A549 (cell line): ENCODE measurements at regions not wholly inside any gene's neighbourhood (a gene's known extent, or its start where the extent isn't known, plus 50 kb on each side); places are given as distances from the start of the nearest gene placed in this dataset.
A peak's percentile ranks its signal among the peaks of the same experiment; 100 is the strongest.

Experiments used
- ATAC-seq, 2 experiments: fragments of 200-7000 bp in 1 of 2; fragments of >200 bp in 1 of 2; cut with Nextera tagmentation in 1 of 2; cut with Tn5 transposase in 1 of 2; 3 replicates each; pipeline versions ENCODE4 v1.8.0 to v1.9.1; 2018 to 2020; ENCODE audit warnings: mild to moderate bottlenecking in 1 of 2, moderate library complexity in 1 of 2
- CTCF ChIA-PET: fragments of 300-600 bp; sonication (Branson Sonifier 250); formaldehyde crosslinking; extraction: SDS; loops from one replicate; lab custom pipeline; 2021; ENCODE audit warnings: antibody characterized with exemption, inconsistent platforms; lab: Yijun Ruan, JAX
- POLR2A ChIA-PET: fragments of 350-600 bp; formaldehyde crosslinking; extraction: SDS; loops from one replicate; lab custom pipeline; 2021; ENCODE audit warnings: antibody characterized with exemption, inconsistent platforms; lab: Yijun Ruan, JAX
- DNase-seq, 2 experiments: peaks; one replicate each; pipeline versions ENCODE4 v3.0.0 to v3.0.0-alpha.2; 2011 to 2016; ENCODE audit warnings: low read depth in 1 of 2, low spot score in 1 of 2
- FAIRE-seq: peaks from 2 replicates; lab custom pipeline; 2011; peaks lifted over from hg19 to GRCh38; lab: Jason Lieb, UNC
- H3K27ac ChIP-seq, 2 experiments: fragments of >200 bp; sonication (Bioruptor Twin); formaldehyde crosslinking; 3 replicates each; pipeline ENCODE4 v1.5.1; 2016 to 2017
- H3K4me1 ChIP-seq: fragments of >200 bp; sonication (Bioruptor Twin); formaldehyde crosslinking; 3 replicates; pipeline ENCODE4 v1.6.1; 2016
- H3K4me2 ChIP-seq: fragments of >200 bp; sonication (Bioruptor Twin); formaldehyde crosslinking; 3 replicates; pipeline ENCODE4 v1.6.1; 2016
- H3K4me3 ChIP-seq: fragments of >200 bp; sonication (Bioruptor Twin); formaldehyde crosslinking; 3 replicates; pipeline ENCODE4 v1.5.1; 2016
- H3K9me3 ChIP-seq: fragments of >200 bp; sonication (Bioruptor Twin); formaldehyde crosslinking; 3 replicates; pipeline ENCODE4 v1.6.1; 2016
- BHLHE40 ChIP-seq: IDR thresholded peaks from 2 replicates; pipeline ENCODE4 v1.6.1; 2012; ENCODE audit warnings: low read depth, low read length, inconsistent platforms
- CBX8 ChIP-seq: fragments of 200-600 bp; sonication (generic); IDR thresholded peaks from 2 replicates; pipeline ENCODE4 v1.6.1; 2016
- CEBPB ChIP-seq, 2 experiments: fragments of >200 bp in 1 of 2; sonication (Bioruptor Twin) in 1 of 2; formaldehyde crosslinking in 1 of 2; IDR thresholded peaks; 2 replicates each; pipeline ENCODE4 v1.6.1; 2012 to 2016
- CHD2 ChIP-seq: fragments of 150-350 bp; IDR thresholded peaks from 2 replicates; pipeline ENCODE4 v1.6.1; 2014; ENCODE audit warnings: low read length; ENCODE audit not compliant: partially characterized antibody
- EHMT2 ChIP-seq: fragments of 200-600 bp; sonication (generic); IDR thresholded peaks from 2 replicates; pipeline ENCODE4 v1.6.1; 2016; ENCODE audit warnings: antibody characterized with exemption, low read depth, mild to moderate bottlenecking, moderate library complexity
- ELK1 ChIP-seq: fragments of 150-350 bp; IDR thresholded peaks from 2 replicates; pipeline ENCODE4 v1.6.1; 2014; ENCODE audit warnings: low read depth, mild to moderate bottlenecking, low read length
- EP300 ChIP-seq, 2 experiments: fragments of >200 bp; sonication (Bioruptor Twin); formaldehyde crosslinking; IDR thresholded peaks; 2 replicates in 1 of 2; 3 replicates in 1 of 2; pipeline ENCODE4 v1.6.1; 2016 to 2017
- HDAC2 ChIP-seq: fragments of 200-600 bp; sonication (generic); IDR thresholded peaks from 2 replicates; pipeline ENCODE4 v1.6.1; 2016
- HES2 ChIP-seq: fragments of >200 bp; sonication (Bioruptor Twin); formaldehyde crosslinking; IDR thresholded peaks from 2 replicates; pipeline ENCODE4 v1.6.1; 2016
- HMGXB4 ChIP-seq: fragments of 250-450 bp; sonication (Bioruptor Pico); IDR thresholded peaks from 2 replicates; pipeline ENCODE4 v1.5.0; 2021; ENCODE audit warnings: mild to moderate bottlenecking, moderate library complexity, borderline replicate concordance
- HOXA7 ChIP-seq: fragments of 250-450 bp; sonication (Bioruptor Pico); IDR thresholded peaks from 2 replicates; pipeline ENCODE4 v1.5.0; 2020; ENCODE audit warnings: mild to moderate bottlenecking, moderate library complexity
- JUNB ChIP-seq: fragments of >200 bp; sonication (Bioruptor Twin); formaldehyde crosslinking; IDR thresholded peaks from 2 replicates; pipeline ENCODE4 v1.6.1; 2016
- MYC ChIP-seq: IDR thresholded peaks from 2 replicates; pipeline ENCODE4 v1.6.1; 2012; ENCODE audit warnings: mild to moderate bottlenecking, inconsistent platforms, low read length, improper control_type of control experiment, borderline replicate concordance
- POLR2AphosphoS2 ChIP-seq: conservative IDR thresholded peaks from 2 replicates; pipeline ENCODE4 v1.6.1; 2012; ENCODE audit warnings: low read length, improper control_type of control experiment, inconsistent platforms
- RARB ChIP-seq: fragments of 250-450 bp; sonication (Bioruptor Pico); IDR thresholded peaks from 2 replicates; pipeline ENCODE4 v1.8.0; 2021; ENCODE audit warnings: mild to moderate bottlenecking, moderate library complexity
- RCOR1 ChIP-seq: fragments of 150-350 bp; IDR thresholded peaks from 2 replicates; pipeline ENCODE4 v1.6.1; 2014; ENCODE audit warnings: antibody characterized with exemption, low read length, low read depth
- RNF2 ChIP-seq: fragments of 200-600 bp; sonication (generic); IDR thresholded peaks from 2 replicates; pipeline ENCODE4 v1.6.1; 2016; ENCODE audit warnings: low read depth, mild to moderate bottlenecking, antibody characterized with exemption, moderate library complexity, borderline replicate concordance
- SREBF2 ChIP-seq: fragments of 450-650 bp; IDR thresholded peaks from 2 replicates; pipeline ENCODE4 v1.6.1; 2014; ENCODE audit warnings: mild to moderate bottlenecking, moderate library complexity
- ZC3H11A ChIP-seq: fragments of 450-650 bp; IDR thresholded peaks from 2 replicates; pipeline ENCODE4 v1.6.1; 2014; ENCODE audit warnings: antibody characterized with exemption, mild to moderate bottlenecking
- ZFP36 ChIP-seq: fragments of 450-650 bp; IDR thresholded peaks from 2 replicates; pipeline ENCODE4 v1.6.1; 2014; ENCODE audit warnings: borderline replicate concordance; ENCODE audit not compliant: partially characterized antibody
- ZNF302 ChIP-seq: fragments of 250-450 bp; sonication (Bioruptor Pico); IDR thresholded peaks from 2 replicates; pipeline ENCODE4 v1.9.0; 2021; ENCODE audit warnings: inconsistent platforms, mild to moderate bottlenecking, moderate library complexity
- ZSCAN20 ChIP-seq: fragments of 250-450 bp; sonication (Bioruptor Pico); IDR thresholded peaks from 2 replicates; pipeline ENCODE4 v1.8.0; 2022; ENCODE audit warnings: mild to moderate bottlenecking, moderate library complexity
- WGBS: methylation state at CpG from one replicate; pipeline ENCODE4 v1.1.6; 2017; ENCODE audit errors: missing lambda C conversion rate; 5-methylcytosine and 5-hydroxymethylcytosine counted together

- no peak overlapping the region for H3K27ac ChIP-seq
- no peak overlapping the region for H3K4me2 ChIP-seq
- DNase-seq (no peak), FAIRE-seq (no peak), ATAC-seq (no peak)
- H3K4me3 ChIP-seq, result no peak overlapping the region
- WGBS, result 11% methylated on average over 3 of the region's 3 CpGs
- ChIA-PET CTCF (no interaction called here), POLR2A (no interaction called here)
- no peak for TF ChIP-seq CHD2
- TF ChIP-seq POLR2AphosphoS2, result no peak
- TF ChIP-seq ZFP36, result no peak
- TF ChIP-seq ZNF302 (CRISPR knock-in tag), result no peak
- TF ChIP-seq JUNB, result no peak
- TF ChIP-seq BHLHE40, result no peak
- TF ChIP-seq RARB (CRISPR knock-in tag), result no peak
- TF ChIP-seq RNF2, result no peak
- H3K4me1 ChIP-seq, result no peaks in the 10 kb centered on the region
- H3K9me3 ChIP-seq, result no peaks in the 10 kb centered on the region
Measured at GRCh38 chr1:82225421-82226185, 424.9 kb downstream of the ADGRL2 start.

GRCh38 chr1:82223091-82223490 lies 422.4 kb downstream of the ADGRL2 start:
- FAIRE-seq (no peak), ATAC-seq (no peak), DNase-seq (no peak)
- H3K4me2 ChIP-seq, result no peak overlapping the region
- no peak overlapping the region for H3K4me3 ChIP-seq
- H3K4me1 ChIP-seq, result no peaks in the 10 kb centered on the region
- ChIA-PET CTCF (no interaction called here), POLR2A (no interaction called here)
- TF ChIP-seq ZC3H11A (0 out of 2 replicates have a peak, but pooled peaks have one; percentile 13), EHMT2 (no peak)
- 15% methylated on average over 1 of the region's 1 CpG for WGBS
- H3K9me3 ChIP-seq, result no peaks in the 10 kb centered on the region
- H3K27ac ChIP-seq, result no peak overlapping the region

GRCh38 chr1:82221721-82222120 lies 421.0 kb downstream of the ADGRL2 start:
- Histone ChIP-seq H3K27ac (no peak overlapping the region), H3K4me1 (no peaks in the 10 kb centered on the region), H3K4me3 (no peak overlapping the region), H3K4me2 (no peak overlapping the region), H3K9me3 (no peaks in the 10 kb centered on the region)
- WGBS, result 22% methylated on average over 5 of the region's 5 CpGs
- POLR2A ChIA-PET, result no interaction called here
- FAIRE-seq (no peak), ATAC-seq (no peak), DNase-seq (no peak)
- CTCF ChIA-PET, result no interaction called here
- TF ChIP-seq EP300 (IDR thresholded peaks at IDR 0.05) (no peak), POLR2AphosphoS2 (no peak), RCOR1 (no peak), ELK1 (no peak), SREBF2 (no peak)

GRCh38 chr1:82220754-82221153 lies 420.0 kb downstream of the ADGRL2 start:
- DNase-seq (no peak), ATAC-seq (no peak), FAIRE-seq (no peak)
- H3K9me3 ChIP-seq, result no peaks in the 10 kb centered on the region
- H3K27ac ChIP-seq, result no peak overlapping the region
- no peak overlapping the region for H3K4me3 ChIP-seq
- H3K4me1 ChIP-seq, result no peaks in the 10 kb centered on the region
- no peak overlapping the region for H3K4me2 ChIP-seq
- ChIA-PET CTCF (no interaction called here), POLR2A (no interaction called here)
- WGBS, result 66% methylated on average over 2 of the region's 5 CpGs
- TF ChIP-seq JUNB (no peak), ZSCAN20 (no peak), HDAC2 (no peak), HOXA7 (CRISPR knock-in tag) (no peak), RCOR1 (no peak), MYC (no peak), CBX8 (no peak), HES2 (no peak), HMGXB4 (CRISPR knock-in tag) (no peak), CEBPB (IDR thresholded peaks at IDR 0.05) (no peak)
